ENCODE measurements at regions not wholly inside any gene's neighbourhood (a gene's known extent, or its start where the extent isn't known, plus 50 kb on each side); places are given as distances from the start of the nearest gene placed in this dataset.

DNA sequence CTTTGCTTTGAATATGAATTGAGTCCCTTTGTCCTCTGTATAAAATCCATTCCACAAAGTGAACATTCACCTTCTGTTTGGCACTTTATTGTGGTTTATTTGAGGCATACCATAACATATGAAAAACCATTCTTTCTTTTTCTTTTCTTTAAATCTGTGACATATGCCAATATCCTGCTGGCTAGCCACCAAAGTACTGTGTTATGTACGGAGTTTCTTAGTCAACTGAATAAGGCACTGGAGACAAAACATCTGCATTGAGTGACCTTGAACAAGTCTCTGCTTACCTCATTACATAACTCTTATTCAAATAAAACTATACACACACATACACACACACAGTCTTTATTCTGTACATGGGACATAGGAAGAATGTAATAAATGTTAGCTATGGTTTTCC lies 872.8 kb downstream of the C4orf33 start:
- ATAC-seq = no peak
- no peak overlapping the region for H3K4me3 ChIP-seq
- WGBS, 2 donors (ENCODE audit: low coverage in 1 of 2) = 29 to 42% methylated on average over 1 of the region's 1 CpG

DNA sequence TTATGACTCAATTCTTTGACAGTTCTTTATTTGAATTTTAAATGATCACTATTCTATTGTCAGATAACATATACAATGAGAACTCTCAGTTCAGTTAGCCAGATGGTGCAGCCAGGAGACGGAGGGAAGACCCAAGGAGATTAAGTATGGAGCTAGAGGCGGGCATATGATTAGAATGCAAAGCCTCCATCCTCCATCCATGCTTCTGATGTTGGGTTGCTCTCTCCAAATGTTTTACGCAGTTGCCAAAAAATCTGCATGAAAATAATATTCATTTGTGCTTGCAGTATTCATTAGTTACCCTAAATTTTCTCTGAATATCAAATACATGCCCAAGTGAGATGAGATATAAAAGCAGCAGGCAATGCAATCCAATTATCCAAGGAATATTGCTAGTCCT lies 874.8 kb downstream of the C4orf33 start:
- WGBS, 2 donors (ENCODE audit: low coverage in 1 of 2) = 19 to 50% methylated on average over 3 of the region's 3 CpGs
- Histone ChIP-seq H3K27ac (no peak overlapping the region), H3K4me1 (peaks cover 0 to 6% (median 0%) of the 10 kb centered on the region in 3 donors), H3K27me3 (no peaks in the 10 kb centered on the region), H3K36me3 (no peaks in the 10 kb centered on the region), H3K4me3 (no peak overlapping the region), H3K9me3 (no peaks in the 10 kb centered on the region)
- ATAC-seq = no peak
- TF ChIP-seq, protein P1, sequence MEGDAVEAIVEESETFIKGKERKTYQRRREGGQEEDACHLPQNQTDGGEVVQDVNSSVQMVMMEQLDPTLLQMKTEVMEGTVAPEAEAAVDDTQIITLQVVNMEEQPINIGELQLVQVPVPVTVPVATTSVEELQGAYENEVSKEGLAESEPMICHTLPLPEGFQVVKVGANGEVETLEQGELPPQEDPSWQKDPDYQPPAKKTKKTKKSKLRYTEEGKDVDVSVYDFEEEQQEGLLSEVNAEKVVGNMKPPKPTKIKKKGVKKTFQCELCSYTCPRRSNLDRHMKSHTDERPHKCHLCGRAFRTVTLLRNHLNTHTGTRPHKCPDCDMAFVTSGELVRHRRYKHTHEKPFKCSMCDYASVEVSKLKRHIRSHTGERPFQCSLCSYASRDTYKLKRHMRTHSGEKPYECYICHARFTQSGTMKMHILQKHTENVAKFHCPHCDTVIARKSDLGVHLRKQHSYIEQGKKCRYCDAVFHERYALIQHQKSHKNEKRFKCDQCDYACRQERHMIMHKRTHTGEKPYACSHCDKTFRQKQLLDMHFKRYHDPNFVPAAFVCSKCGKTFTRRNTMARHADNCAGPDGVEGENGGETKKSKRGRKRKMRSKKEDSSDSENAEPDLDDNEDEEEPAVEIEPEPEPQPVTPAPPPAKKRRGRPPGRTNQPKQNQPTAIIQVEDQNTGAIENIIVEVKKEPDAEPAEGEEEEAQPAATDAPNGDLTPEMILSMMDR (IDR thresholded peaks at IDR 0.05) = no peak
- no peak for TF ChIP-seq EP300 (IDR thresholded peaks at IDR 0.05)
- no peak for TF ChIP-seq POLR2AphosphoS5 (IDR thresholded peaks at IDR 0.05)

More for the DNA sequence above, 872.8 kb downstream of the C4orf33 start:
- H3K27ac ChIP-seq = no peak overlapping the region
- no peak for TF ChIP-seq POLR2AphosphoS5 (IDR thresholded peaks at IDR 0.05)
- no peak for TF ChIP-seq POLR2A (IDR thresholded peaks at IDR 0.05)
- TF ChIP-seq, protein P1 (IDR thresholded peaks at IDR 0.05) = no peak
- TF ChIP-seq EP300 (IDR thresholded peaks at IDR 0.05) = no peak
- H3K27me3 ChIP-seq = no peaks in the 10 kb centered on the region
- H3K36me3 ChIP-seq = no peaks in the 10 kb centered on the region
- peaks cover 0 to 6% (median 0%) of the 10 kb centered on the region in 3 donors for H3K4me1 ChIP-seq
- H3K9me3 ChIP-seq = no peaks in the 10 kb centered on the region

DNA sequence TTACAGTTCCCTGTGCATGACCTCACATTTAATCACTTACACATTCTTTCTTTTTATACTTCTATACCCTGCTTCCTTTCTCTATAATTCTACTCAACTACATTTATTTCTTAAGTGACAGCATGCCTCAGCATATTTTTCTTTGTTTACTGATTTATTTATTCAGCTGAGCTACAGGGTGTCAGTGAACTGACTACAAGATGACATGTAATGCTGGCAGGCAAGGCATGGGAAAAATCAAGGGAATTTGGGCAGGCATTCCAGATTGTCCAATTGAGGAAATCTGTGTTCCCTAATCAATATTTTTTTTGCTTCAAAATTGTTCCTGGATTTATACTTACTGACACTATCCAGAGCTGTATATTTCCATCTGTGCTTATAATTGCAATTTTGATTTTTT lies 875.5 kb downstream of the C4orf33 start:
- Histone ChIP-seq H3K9me3 (no peaks in the 10 kb centered on the region), H3K27me3 (no peaks in the 10 kb centered on the region), H3K27ac (no peak overlapping the region), H3K4me3 (no peak overlapping the region), H3K4me1 (peaks cover 0 to 10% (median 0%) of the 10 kb centered on the region in 3 donors), H3K36me3 (no peaks in the 10 kb centered on the region)
- no peak for ATAC-seq
- TF ChIP-seq EP300 (IDR thresholded peaks at IDR 0.05) = no peak
- TF ChIP-seq, protein P1 (IDR thresholded peaks at IDR 0.05) = no peak
- TF ChIP-seq POLR2AphosphoS5 (IDR thresholded peaks at IDR 0.05) = no peak
- no peak for TF ChIP-seq POLR2A (IDR thresholded peaks at IDR 0.05)

DNA sequence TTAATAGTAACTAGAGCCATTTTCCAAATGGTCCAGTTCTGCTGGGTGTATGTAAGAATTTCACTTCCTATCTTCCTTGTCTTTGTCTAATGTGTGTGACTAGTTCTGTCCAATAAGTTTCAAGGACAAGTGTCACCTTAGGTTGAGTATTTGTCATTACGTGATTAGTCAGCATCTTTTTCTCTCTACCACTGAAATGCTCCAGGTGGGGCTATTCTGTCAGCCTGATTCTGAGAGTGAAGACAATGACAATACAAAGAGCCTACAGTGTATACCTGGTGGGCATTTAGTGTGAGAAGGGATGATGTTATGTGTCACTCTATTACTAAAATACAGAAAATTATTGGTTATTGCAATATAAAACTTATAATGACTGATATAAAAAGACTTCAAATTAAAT lies 876.3 kb downstream of the C4orf33 start:
- Histone ChIP-seq H3K4me3 (no peak overlapping the region), H3K36me3 (no peaks in the 10 kb centered on the region), H3K27me3 (no peaks in the 10 kb centered on the region), H3K4me1 (peaks cover 0 to 10% (median 0%) of the 10 kb centered on the region in 3 donors), H3K9me3 (no peaks in the 10 kb centered on the region), H3K27ac (no peak overlapping the region)
- ATAC-seq = no peak
- TF ChIP-seq POLR2A (IDR thresholded peaks at IDR 0.05) (no peak), EP300 (IDR thresholded peaks at IDR 0.05) (no peak), POLR2AphosphoS5 (IDR thresholded peaks at IDR 0.05) (no peak)
- TF ChIP-seq, protein P1 (IDR thresholded peaks at IDR 0.05) = no peak
- 90 to 100% methylated on average over 1 of the region's 1 CpG for WGBS, 2 donors (ENCODE audit: low coverage in 1 of 2)

DNA sequence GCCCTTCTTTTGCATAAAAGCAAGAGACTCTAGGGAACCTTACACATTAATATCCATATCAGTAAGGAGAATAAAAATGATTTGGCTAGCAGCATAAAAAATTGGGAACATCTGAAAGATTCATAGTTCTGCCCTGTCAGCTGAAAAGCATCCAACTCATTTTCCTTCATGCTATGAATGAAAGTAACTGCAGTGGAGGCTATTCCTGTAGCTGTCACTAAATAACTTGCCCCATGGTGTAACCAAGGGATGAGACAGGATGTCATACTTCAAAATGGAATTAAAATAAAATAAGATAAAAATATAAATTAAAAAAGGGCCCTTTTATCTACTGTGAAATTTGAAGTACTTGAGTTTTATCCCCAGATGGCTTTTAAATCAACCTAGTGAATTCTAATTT lies 878.8 kb downstream of the C4orf33 start:
- no peak for ATAC-seq
- TF ChIP-seq, protein P1 (IDR thresholded peaks at IDR 0.05) = no peak
- TF ChIP-seq EP300 (IDR thresholded peaks at IDR 0.05) = no peak
- no peak for TF ChIP-seq POLR2AphosphoS5 (IDR thresholded peaks at IDR 0.05)
- TF ChIP-seq POLR2A (IDR thresholded peaks at IDR 0.05) = no peak
- no peaks in the 10 kb centered on the region for H3K27me3 ChIP-seq
- peaks cover 0 to 10% (median 0%) of the 10 kb centered on the region in 3 donors for H3K4me1 ChIP-seq
- no peak overlapping the region for H3K27ac ChIP-seq
- H3K9me3 ChIP-seq = no peaks in the 10 kb centered on the region
- H3K36me3 ChIP-seq = no peaks in the 10 kb centered on the region
- H3K4me3 ChIP-seq = no peak overlapping the region

All from gastroesophageal sphincter (tissue), 4 donors.